ENCODE measurements at regions not wholly inside any gene's neighbourhood (a gene's known extent, or its start where the extent isn't known, plus 50 kb on each side); places are given as distances from the start of the nearest gene placed in this dataset.
"Not testable (repeated sequence)": the region's sequence is repeated elsewhere in the genome, so short reads cannot be mapped to it uniquely, and the experiment has no call there.

GRCh38 chr1:221858818-221859611, 117.1 kb upstream of the DUSP10 start:
- H3K4me1 ChIP-seq (ENCODE audit: insufficient read depth, low read length) = no peaks in the 10 kb centered on the region
- no peaks in the 10 kb centered on the region for H3K27me3 ChIP-seq (ENCODE audit: insufficient read depth, low read length)
- H3K27ac ChIP-seq (ENCODE audit: low read depth, low read length) = no peak overlapping the region
- H3K9me3 ChIP-seq (ENCODE audit: insufficient read depth, low read depth, low read length) = no peaks in the 10 kb centered on the region
- Mint-ChIP-seq H3K4me1 (ENCODE audit: low read depth, unreplicated experiment) (no peaks in the 10 kb centered on the region), H3K4me3 (ENCODE audit: unreplicated experiment) (no peak overlapping the region), H3K36me3 (ENCODE audit: low read depth, unreplicated experiment) (no peaks in the 10 kb centered on the region), H3K9me3 (ENCODE audit: unreplicated experiment) (no peaks in the 10 kb centered on the region), H3K27me3 (ENCODE audit: low read depth, unreplicated experiment) (no peaks in the 10 kb centered on the region), H3K27ac (ENCODE audit: unreplicated experiment) (no peak overlapping the region)
- H3K4me3 ChIP-seq (ENCODE audit: insufficient read depth, low read depth, low read length) = no peak overlapping the region
- DNase-seq (ENCODE audit: low read depth) (peak; percentile 71), FAIRE-seq (peak; percentile 91)
- no peaks in the 10 kb centered on the region for H4K20me1 ChIP-seq (ENCODE audit: insufficient read depth, low read length)
- no peak overlapping the region for H3K9ac ChIP-seq (ENCODE audit: low read length)
- no peak overlapping the region for H3K4me2 ChIP-seq (ENCODE audit: low read length)
- TF ChIP-seq EZH2 (IDR thresholded peaks at IDR 0.05; ENCODE audit: insufficient read depth, low read length) = no peak
- TF ChIP-seq CTCF (IDR thresholded peaks at IDR 0.05; ENCODE audit: insufficient read depth, low read depth, low read length) = no peak
- H3K79me2 ChIP-seq (ENCODE audit: insufficient read depth, low read length) = no peaks in the 10 kb centered on the region
- no peak overlapping the region for H2AFZ ChIP-seq (ENCODE audit: low read depth, low read length)
- H3K36me3 ChIP-seq (ENCODE audit: insufficient read depth, low read length) = no peaks in the 10 kb centered on the region

GRCh38 chr1:221857094-221857444, 115.2 kb upstream of the DUSP10 start:
- DNase-seq (ENCODE audit: low read depth); H3K36me3 Mint-ChIP-seq (ENCODE audit: low read depth, unreplicated experiment); H4K20me1 ChIP-seq (ENCODE audit: insufficient read depth, low read length); H3K79me2 ChIP-seq (ENCODE audit: insufficient read depth, low read length); H3K27ac Mint-ChIP-seq (ENCODE audit: unreplicated experiment); H3K27me3 ChIP-seq (ENCODE audit: insufficient read depth, low read length); H3K9me3 Mint-ChIP-seq (ENCODE audit: unreplicated experiment); H2AFZ ChIP-seq (ENCODE audit: low read depth, low read length); H3K9ac ChIP-seq (ENCODE audit: low read length); H3K4me1 ChIP-seq (ENCODE audit: insufficient read depth, low read length); H3K4me3 Mint-ChIP-seq (ENCODE audit: unreplicated experiment); H3K36me3 ChIP-seq (ENCODE audit: insufficient read depth, low read length); H3K27me3 Mint-ChIP-seq (ENCODE audit: low read depth, unreplicated experiment); H3K4me3 ChIP-seq (ENCODE audit: insufficient read depth, low read depth, low read length); FAIRE-seq; H3K9me3 ChIP-seq (ENCODE audit: insufficient read depth, low read depth, low read length); H3K4me2 ChIP-seq (ENCODE audit: low read length); H3K4me1 Mint-ChIP-seq (ENCODE audit: low read depth, unreplicated experiment); H3K27ac ChIP-seq (ENCODE audit: low read depth, low read length): not testable (repeated sequence)

DNA sequence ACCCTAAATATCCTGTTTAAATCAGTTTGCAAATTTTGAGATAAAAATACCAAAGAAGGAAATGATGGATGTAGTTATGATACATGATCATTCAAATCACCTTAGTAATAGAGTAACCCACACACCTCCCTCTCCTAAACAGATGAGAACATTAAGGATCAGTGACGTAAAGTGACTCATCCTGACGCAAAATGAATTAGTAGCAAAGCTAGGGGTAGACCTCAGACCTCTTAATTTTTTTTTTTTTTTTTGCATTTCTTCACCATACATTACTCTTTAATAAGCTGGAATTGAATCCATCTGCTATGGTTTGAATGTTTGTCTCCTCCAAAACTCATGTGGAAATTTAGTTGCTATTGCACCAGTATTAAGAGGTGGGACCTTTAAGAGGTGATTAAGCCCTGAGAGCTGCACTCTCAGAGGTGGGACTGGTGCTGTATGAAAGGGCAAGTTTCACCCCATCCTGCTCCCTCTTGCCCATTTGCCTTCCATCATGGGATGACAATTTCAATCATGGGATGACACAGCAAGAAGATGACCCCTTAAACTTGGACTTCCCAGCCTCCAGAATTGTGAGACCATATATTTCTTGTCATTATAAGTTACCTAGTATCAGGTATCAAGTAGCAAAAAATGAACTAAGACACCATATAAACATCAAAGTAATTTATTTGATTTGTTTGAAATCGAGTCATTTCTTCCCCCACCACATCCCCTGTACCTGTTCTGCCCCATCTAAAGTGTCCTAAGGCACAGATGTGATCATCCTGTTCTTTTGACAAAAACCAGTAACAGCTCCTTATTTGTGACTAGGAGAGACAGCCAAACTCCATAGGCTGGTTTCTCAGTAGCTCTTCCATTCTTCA, 114.6 kb upstream of the DUSP10 start:
- H3K4me3 Mint-ChIP-seq (ENCODE audit: unreplicated experiment) = no peak overlapping the region
- Histone ChIP-seq H3K4me2 (ENCODE audit: low read length) (no peak overlapping the region), H4K20me1 (ENCODE audit: insufficient read depth, low read length) (no peaks in the 10 kb centered on the region), H3K27me3 (ENCODE audit: insufficient read depth, low read length) (no peaks in the 10 kb centered on the region), H2AFZ (ENCODE audit: low read depth, low read length) (no peak overlapping the region), H3K4me3 (ENCODE audit: insufficient read depth, low read depth, low read length) (no peak overlapping the region), H3K27ac (ENCODE audit: low read depth, low read length) (no peak overlapping the region), H3K4me1 (ENCODE audit: insufficient read depth, low read length) (no peaks in the 10 kb centered on the region), H3K9ac (ENCODE audit: low read length) (no peak overlapping the region), H3K9me3 (ENCODE audit: insufficient read depth, low read depth, low read length) (no peaks in the 10 kb centered on the region), H3K79me2 (ENCODE audit: insufficient read depth, low read length) (no peaks in the 10 kb centered on the region), H3K36me3 (ENCODE audit: insufficient read depth, low read length) (no peaks in the 10 kb centered on the region)
- no peaks in the 10 kb centered on the region for H3K9me3 Mint-ChIP-seq (ENCODE audit: unreplicated experiment)
- DNase-seq (ENCODE audit: low read depth) (peak; percentile 73), FAIRE-seq (peak; percentile 34)
- TF ChIP-seq EZH2 (IDR thresholded peaks at IDR 0.05; ENCODE audit: insufficient read depth, low read length) = no peak
- TF ChIP-seq CTCF (IDR thresholded peaks at IDR 0.05; ENCODE audit: insufficient read depth, low read depth, low read length) = no peak
- no peaks in the 10 kb centered on the region for H3K4me1 Mint-ChIP-seq (ENCODE audit: low read depth, unreplicated experiment)
- H3K27ac Mint-ChIP-seq (ENCODE audit: unreplicated experiment) = no peak overlapping the region
- no peaks in the 10 kb centered on the region for H3K36me3 Mint-ChIP-seq (ENCODE audit: low read depth, unreplicated experiment)
- peaks cover 7% of the 10 kb centered on the region for H3K27me3 Mint-ChIP-seq (ENCODE audit: low read depth, unreplicated experiment)
